Pancreas (tissue), 10 donors: ENCODE measurements at regions not wholly inside any gene's neighbourhood (a gene's known extent, or its start where the extent isn't known, plus 50 kb on each side); places are given as distances from the start of the nearest gene placed in this dataset.

Experiments used
- ATAC-seq, 4 donors: fragments of 200-7000 bp; cut with Tn5 transposase; one replicate each; pipeline versions ENCODE4 v1.8.0 to v1.9.1; 2020; ENCODE audit warnings: mild to moderate bottlenecking in 4 of 4, moderate library complexity in 4 of 4
- DNase-seq, 6 donors: peaks; one replicate each; pipeline ENCODE4 v3.0.0-alpha.2; 2020
- FAIRE-seq: peaks from 2 replicates; lab custom pipeline; 2012; peaks lifted over from hg19 to GRCh38; lab: Jason Lieb, UNC
- H3K27ac ChIP-seq, 4 donors: fragments of 200-600 bp; sonication (generic); 1 replicate in 3 of 4; 2 replicates in 1 of 4; pipeline versions ENCODE4 v1.5.0 to v1.8.0; 2020
- H3K27me3 ChIP-seq, 4 donors: fragments of 200-600 bp; one replicate each; pipeline ENCODE4 v1.8.0; 2021
- H3K36me3 ChIP-seq, 3 donors: fragments of 200-600 bp; sonication (generic) in 1 of 3; one replicate each; pipeline versions ENCODE4 v1.5.0 to v1.8.0; 2020 to 2021
- H3K4me1 ChIP-seq, 3 donors: fragments of 200-600 bp; one replicate each; pipeline ENCODE4 v1.8.0; 2021
- H3K4me3 ChIP-seq, 4 donors: fragments of 200-600 bp; sonication (generic) in 2 of 4; one replicate each; pipeline versions ENCODE4 v1.5.0 to v1.8.0; 2020 to 2021
- H3K9me3 ChIP-seq, 4 donors: fragments of 200-600 bp; one replicate each; pipeline ENCODE4 v1.8.0; 2021
- CTCF ChIP-seq, 4 donors: fragments of 200-600 bp; sonication (generic) in 3 of 4; IDR thresholded peaks; one replicate each; pipeline versions ENCODE4 v1.5.0 to v1.8.0; 2021; ENCODE audit warnings: antibody characterized with exemption in 4 of 4
- WGBS, 2 donors: extraction: QIAGEN DNeasy Blood & Tissue Kit; methylation state at CpG; one replicate each; pipeline ENCODE4 v1.1.7; 2013; 5-methylcytosine and 5-hydroxymethylcytosine counted together
- intact Hi-C, 3 donors: fragments of 100-400 bp; cut with DNase I; formaldehyde crosslinking; loops; one replicate each; pipeline versions ENCODE4 v1.11.1 to v1.14.2; 2022
- donor health status: healthy with polysubstance abuse.
- donor health status: DM: no; HTN: no; CAD: no; lungs with moderate emphysema.
- donor health status: DM: no; HTN: no; CAD: no.
- donor health status: control.
- donor health status: control.
- donor health status: Bipolar disorder and iron deficiency.
- donor health status: DM: yes; HTN: yes; CAD: no.
- donor health status: DM: no; HTN: no; CAD: no.
- donor health status: DM: no; HTN: no; CAD: no.
- donor health status: DM: yes; HTN: yes; CAD: no.

GRCh38 chr17:34485999-34486398 is 93.4 kb upstream of the TMEM132E start:
- WGBS, 2 donors, result 54% methylated on average over 7 of the region's 7 CpGs
- intact Hi-C loops, result no loop called here
- H3K9me3 ChIP-seq, result no peaks in the 10 kb centered on the region
- H3K4me3 ChIP-seq, result no peak overlapping the region
- FAIRE-seq, result no peak
- no peaks in the 10 kb centered on the region for H3K36me3 ChIP-seq
- no peaks in the 10 kb centered on the region for H3K27me3 ChIP-seq
- no peaks in the 10 kb centered on the region for H3K4me1 ChIP-seq
- H3K27ac ChIP-seq, result no peak overlapping the region
- ATAC-seq, result peak in 2 of 4 donors; percentile 16 to 32
- no peak for DNase-seq
- no peak for TF ChIP-seq CTCF (IDR thresholded peaks at IDR 0.05)

DNA sequence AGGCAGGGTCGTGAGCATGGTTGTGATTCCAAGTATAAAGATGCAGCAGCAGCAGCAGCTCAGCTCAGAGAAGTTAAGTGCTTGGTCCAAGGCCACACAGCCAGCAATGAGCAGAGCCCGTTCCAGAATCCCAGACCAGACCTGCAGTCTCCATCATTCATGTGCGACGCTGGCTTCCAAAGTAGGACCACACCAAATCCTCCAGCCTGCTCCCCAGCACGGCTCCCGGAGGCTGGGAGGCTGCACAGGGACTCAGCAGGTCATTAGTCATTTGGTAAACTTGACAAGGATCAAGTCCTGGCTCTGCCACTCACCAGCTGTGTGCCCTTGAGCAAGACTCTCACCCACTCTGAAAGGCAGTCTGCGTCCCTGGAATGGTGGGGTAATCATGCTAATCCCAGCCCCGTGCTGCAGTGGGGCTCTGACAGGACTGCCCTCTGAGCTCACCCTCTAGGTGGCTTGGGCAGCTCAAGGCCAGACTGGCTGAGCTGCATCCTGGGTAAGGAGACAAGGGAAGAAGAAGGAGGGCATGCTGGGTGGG is 95.1 kb upstream of the TMEM132E start:
- no peak for FAIRE-seq
- H3K4me1 ChIP-seq, result no peaks in the 10 kb centered on the region

GRCh38 chr17:34482730-34483129 is 96.7 kb upstream of the TMEM132E start:
- TF ChIP-seq CTCF (IDR thresholded peaks at IDR 0.05), result no peak
- H3K27me3 ChIP-seq, result no peaks in the 10 kb centered on the region
- intact Hi-C loops, result no loop called here

More for the DNA sequence above, 95.1 kb upstream of the TMEM132E start:
- WGBS, 2 donors, result 43 to 55% methylated on average over 8 of the region's 8 CpGs
- no peaks in the 10 kb centered on the region for H3K27me3 ChIP-seq
- ATAC-seq (no peak), DNase-seq (no peak)
- no peak overlapping the region for H3K27ac ChIP-seq
- intact Hi-C loops, result no loop called here
- no peak for TF ChIP-seq CTCF (IDR thresholded peaks at IDR 0.05)
- H3K36me3 ChIP-seq, result no peaks in the 10 kb centered on the region
- no peak overlapping the region for H3K4me3 ChIP-seq
- no peaks in the 10 kb centered on the region for H3K9me3 ChIP-seq

DNA sequence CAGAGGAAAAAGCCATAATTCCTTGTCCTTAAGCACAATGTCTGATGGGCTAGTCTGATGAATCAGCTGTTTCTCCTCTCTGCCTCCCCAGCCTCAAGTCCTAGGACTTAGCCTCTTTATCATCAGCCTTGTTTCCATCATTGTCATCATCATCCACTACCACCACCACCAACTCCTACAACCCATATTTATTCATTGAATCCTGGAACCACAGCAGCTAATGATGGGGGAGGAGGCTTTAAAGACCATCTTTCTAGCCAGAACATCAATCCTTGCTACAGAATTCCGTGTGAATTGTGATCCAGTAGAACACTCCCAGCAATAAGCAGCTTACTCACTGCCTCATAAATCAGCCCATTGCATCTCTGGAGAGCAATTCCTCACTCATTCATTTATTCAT is 97.6 kb upstream of the TMEM132E start:
- WGBS, 2 donors, result 11 to 15% methylated on average over 1 of the region's 1 CpG
- H3K9me3 ChIP-seq, result no peaks in the 10 kb centered on the region
- intact Hi-C loops, result no loop called here
- FAIRE-seq, result no peak
- H3K36me3 ChIP-seq, result no peaks in the 10 kb centered on the region
- H3K4me3 ChIP-seq, result no peak overlapping the region
- no peaks in the 10 kb centered on the region for H3K4me1 ChIP-seq
- no peak for ATAC-seq
- H3K27me3 ChIP-seq, result no peaks in the 10 kb centered on the region
- no peak for DNase-seq
- no peak overlapping the region for H3K27ac ChIP-seq
- TF ChIP-seq CTCF (IDR thresholded peaks at IDR 0.05), result no peak

More at GRCh38 chr17:34482730-34483129, 96.7 kb upstream of the TMEM132E start:
- ATAC-seq (no peak), FAIRE-seq (no peak), DNase-seq (no peak)
- Histone ChIP-seq H3K36me3 (no peaks in the 10 kb centered on the region), H3K4me3 (no peak overlapping the region), H3K27ac (no peak overlapping the region), H3K9me3 (no peaks in the 10 kb centered on the region), H3K4me1 (no peaks in the 10 kb centered on the region)
- 41 to 45% methylated on average over 7 of the region's 7 CpGs for WGBS, 2 donors

GRCh38 chr17:34479371-34479770 is 100.0 kb upstream of the TMEM132E start:
- ATAC-seq, result no peak
- no peak overlapping the region for H3K27ac ChIP-seq

More at GRCh38 chr17:34479371-34479770, 100.0 kb upstream of the TMEM132E start:
- no peak for DNase-seq
- FAIRE-seq, result no peak
- Histone ChIP-seq H3K9me3 (no peaks in the 10 kb centered on the region), H3K27me3 (no peaks in the 10 kb centered on the region), H3K4me1 (no peaks in the 10 kb centered on the region), H3K4me3 (no peak overlapping the region), H3K36me3 (no peaks in the 10 kb centered on the region)
- 51 to 53% methylated on average over 6 of the region's 6 CpGs for WGBS, 2 donors
- no peak for TF ChIP-seq CTCF (IDR thresholded peaks at IDR 0.05)
- intact Hi-C loops, result no loop called here
